ENCODE measurements at regions not wholly inside any gene's neighbourhood (a gene's known extent, or its start where the extent isn't known, plus 50 kb on each side); places are given as distances from the start of the nearest gene placed in this dataset.

- Histone ChIP-seq H4K20me1 (ENCODE audit: insufficient read depth) (no peaks in the 10 kb centered on the region), H3K79me2 (ENCODE audit: insufficient read depth) (no peaks in the 10 kb centered on the region), H3K27ac (no peak overlapping the region), H3K9me3 (ENCODE audit: low read depth) (no peaks in the 10 kb centered on the region), H3F3A (ENCODE audit: insufficient read depth) (no peaks in the 10 kb centered on the region), H3K4me1 (ENCODE audit: insufficient read depth) (no peaks in the 10 kb centered on the region), H3K4me3 (no peak overlapping the region), H3K9ac (no peak overlapping the region), H3K9me2 (ENCODE audit: insufficient read depth) (no peaks in the 10 kb centered on the region), H3K36me3 (ENCODE audit: low read depth) (no peaks in the 10 kb centered on the region), H3K4me2 (ENCODE audit: unreplicated experiment) (no peak overlapping the region), H3K27me3 (replicated peaks; ENCODE audit: insufficient read depth) (no peaks in the 10 kb centered on the region), H2AFZ (no peak overlapping the region)
- in situ Hi-C loops (cut with MboI), result no loop called here
- TF ChIP-seq EZH2phosphoT487 (IDR thresholded peaks at IDR 0.05; ENCODE audit: insufficient read depth, low read depth), result no peak
- TF ChIP-seq EZH2 (IDR thresholded peaks at IDR 0.05; ENCODE audit: insufficient read depth, poor library complexity, severe bottlenecking), result no peak
- no peak for DNase-seq
Measured at GRCh38 chr18:44258576-44258975, 422.1 kb upstream of the SETBP1 start.

- Histone ChIP-seq H3K9me2 (ENCODE audit: insufficient read depth) (no peaks in the 10 kb centered on the region), H4K20me1 (ENCODE audit: insufficient read depth) (no peaks in the 10 kb centered on the region), H3F3A (ENCODE audit: insufficient read depth) (no peaks in the 10 kb centered on the region), H2AFZ (no peak overlapping the region), H3K27ac (no peak overlapping the region), H3K9me3 (ENCODE audit: low read depth) (no peaks in the 10 kb centered on the region), H3K4me3 (no peak overlapping the region), H3K79me2 (ENCODE audit: insufficient read depth) (no peaks in the 10 kb centered on the region), H3K36me3 (ENCODE audit: low read depth) (no peaks in the 10 kb centered on the region), H3K9ac (no peak overlapping the region), H3K4me1 (ENCODE audit: insufficient read depth) (no peaks in the 10 kb centered on the region), H3K4me2 (ENCODE audit: unreplicated experiment) (no peak overlapping the region), H3K27me3 (replicated peaks; ENCODE audit: insufficient read depth) (no peaks in the 10 kb centered on the region)
- in situ Hi-C loops (cut with MboI), result no loop called here
- no peak for DNase-seq
- WGBS, 2 experiments (ENCODE audit: low coverage in 1 of 2, low lambda C conversion rate in 2 of 2, missing lambda C conversion rate in 2 of 2), result 49 to 71% methylated on average over 3 of the region's 3 CpGs
- TF ChIP-seq EZH2phosphoT487 (IDR thresholded peaks at IDR 0.05; ENCODE audit: insufficient read depth, low read depth) (no peak), EZH2 (IDR thresholded peaks at IDR 0.05; ENCODE audit: insufficient read depth, poor library complexity, severe bottlenecking) (no peak)
Measured at GRCh38 chr18:44259610-44260009, 421.1 kb upstream of the SETBP1 start.

- WGBS, 2 experiments (ENCODE audit: low coverage in 1 of 2, low lambda C conversion rate in 2 of 2, missing lambda C conversion rate in 2 of 2), result 31 to 45% methylated on average over 3 of the region's 3 CpGs
- Histone ChIP-seq H3K9ac (no peak overlapping the region), H3K4me3 (no peak overlapping the region), H3K36me3 (ENCODE audit: low read depth) (no peaks in the 10 kb centered on the region), H2AFZ (no peak overlapping the region), H4K20me1 (ENCODE audit: insufficient read depth) (no peaks in the 10 kb centered on the region), H3K27me3 (replicated peaks; ENCODE audit: insufficient read depth) (no peaks in the 10 kb centered on the region), H3K9me3 (ENCODE audit: low read depth) (no peaks in the 10 kb centered on the region), H3K9me2 (ENCODE audit: insufficient read depth) (no peaks in the 10 kb centered on the region; the same call in 1 of the 2 replicates), H3F3A (ENCODE audit: insufficient read depth) (no peaks in the 10 kb centered on the region), H3K79me2 (ENCODE audit: insufficient read depth) (no peaks in the 10 kb centered on the region), H3K27ac (no peak overlapping the region), H3K4me2 (ENCODE audit: unreplicated experiment) (no peak overlapping the region), H3K4me1 (ENCODE audit: insufficient read depth) (no peaks in the 10 kb centered on the region)
- DNase-seq, result no peak
- in situ Hi-C loops (cut with MboI), result no loop called here
- TF ChIP-seq EZH2phosphoT487 (IDR thresholded peaks at IDR 0.05; ENCODE audit: insufficient read depth, low read depth), result no peak
- TF ChIP-seq EZH2 (IDR thresholded peaks at IDR 0.05; ENCODE audit: insufficient read depth, poor library complexity, severe bottlenecking), result no peak
Measured at GRCh38 chr18:44265437-44265836, 415.3 kb upstream of the SETBP1 start.

GRCh38 chr18:44273298-44273697 is 407.4 kb upstream of the SETBP1 start:
- no peaks in the 10 kb centered on the region for H4K20me1 ChIP-seq (ENCODE audit: insufficient read depth)
- H3K9me2 ChIP-seq (ENCODE audit: insufficient read depth), result no peaks in the 10 kb centered on the region
- TF ChIP-seq EZH2phosphoT487 (IDR thresholded peaks at IDR 0.05; ENCODE audit: insufficient read depth, low read depth) (no peak), EZH2 (IDR thresholded peaks at IDR 0.05; ENCODE audit: insufficient read depth, poor library complexity, severe bottlenecking) (no peak)
- H3K36me3 ChIP-seq (ENCODE audit: low read depth), result no peaks in the 10 kb centered on the region
- no peaks in the 10 kb centered on the region for H3K4me1 ChIP-seq (ENCODE audit: insufficient read depth)
- no peak for DNase-seq
- H3K9me3 ChIP-seq (ENCODE audit: low read depth), result no peaks in the 10 kb centered on the region
- no peak overlapping the region for H3K9ac ChIP-seq
- in situ Hi-C loops (cut with MboI), result no loop called here
- H3K27me3 ChIP-seq (replicated peaks; ENCODE audit: insufficient read depth), result no peaks in the 10 kb centered on the region
- no peak overlapping the region for H3K4me2 ChIP-seq (ENCODE audit: unreplicated experiment)
- no peaks in the 10 kb centered on the region for H3K79me2 ChIP-seq (ENCODE audit: insufficient read depth)
- 18 to 26% methylated on average over 1 of the region's 1 CpG for WGBS, 2 experiments (ENCODE audit: low coverage in 1 of 2, low lambda C conversion rate in 2 of 2, missing lambda C conversion rate in 2 of 2)
- no peaks in the 10 kb centered on the region for H3F3A ChIP-seq (ENCODE audit: insufficient read depth)
- no peak overlapping the region for H3K4me3 ChIP-seq
- H3K27ac ChIP-seq, result no peak overlapping the region
- H2AFZ ChIP-seq, result no peak overlapping the region

- 0 out of 2 replicates have a peak, but pooled peaks cover 5% of the 10 kb centered on the region for H3K27me3 ChIP-seq (replicated peaks; ENCODE audit: insufficient read depth)
- H3K79me2 ChIP-seq (ENCODE audit: insufficient read depth), result no peaks in the 10 kb centered on the region
- no peaks in the 10 kb centered on the region for H3K9me2 ChIP-seq (ENCODE audit: insufficient read depth)
- H3K27ac ChIP-seq, result no peak overlapping the region
- no peaks in the 10 kb centered on the region for H4K20me1 ChIP-seq (ENCODE audit: insufficient read depth)
- DNase-seq, result no peak
- no peaks in the 10 kb centered on the region for H3K9me3 ChIP-seq (ENCODE audit: low read depth)
- no peaks in the 10 kb centered on the region for H3K4me1 ChIP-seq (ENCODE audit: insufficient read depth)
- H3K36me3 ChIP-seq (ENCODE audit: low read depth), result no peaks in the 10 kb centered on the region
- no peak overlapping the region for H3K9ac ChIP-seq
- in situ Hi-C loops (cut with MboI), result no loop called here
- no peak overlapping the region for H3K4me3 ChIP-seq
- WGBS, 2 experiments (ENCODE audit: low coverage in 1 of 2, low lambda C conversion rate in 2 of 2, missing lambda C conversion rate in 2 of 2), result 53 to 56% methylated on average over 2 of the region's 2 CpGs
- H3F3A ChIP-seq (ENCODE audit: insufficient read depth), result no peaks in the 10 kb centered on the region
- TF ChIP-seq EZH2phosphoT487 (IDR thresholded peaks at IDR 0.05; ENCODE audit: insufficient read depth, low read depth) (no peak), EZH2 (IDR thresholded peaks at IDR 0.05; ENCODE audit: insufficient read depth, poor library complexity, severe bottlenecking) (no peak)
- H2AFZ ChIP-seq, result no peak overlapping the region
- H3K4me2 ChIP-seq (ENCODE audit: unreplicated experiment), result no peak overlapping the region
Measured at GRCh38 chr18:44280479-44280878, 400.2 kb upstream of the SETBP1 start.
